ENCODE measurements at regions not wholly inside any gene's neighbourhood (a gene's known extent, or its start where the extent isn't known, plus 50 kb on each side); places are given as distances from the start of the nearest gene placed in this dataset.

- no peak for DNase-seq (ENCODE audit: low read depth)
- peaks cover 6% of the 10 kb centered on the region for H3K9me3 ChIP-seq (ENCODE audit: control insufficient read depth, low read length)
- H3K36me3 ChIP-seq (ENCODE audit: control insufficient read depth, insufficient read depth, low read length, severe bottlenecking), result no peaks in the 10 kb centered on the region
- no peak overlapping the region for H3K4me3 ChIP-seq (ENCODE audit: low read length)
- no peaks in the 10 kb centered on the region for H3K27me3 ChIP-seq (replicated peaks; ENCODE audit: control insufficient read depth, insufficient read depth, low read length)
- H3K9ac ChIP-seq (ENCODE audit: low read length), result no peak overlapping the region
- H3K4me1 ChIP-seq (ENCODE audit: control insufficient read depth, insufficient read depth, low read length), result peaks cover 2% of the 10 kb centered on the region
These were observed 56.3 kb upstream of the LAPTM4A start for GRCh38 chr2:20107776-20108175.

- Histone ChIP-seq H3K4me1 (ENCODE audit: control insufficient read depth, insufficient read depth, low read length) (peaks cover 2% of the 10 kb centered on the region), H3K36me3 (ENCODE audit: control insufficient read depth, insufficient read depth, low read length, severe bottlenecking) (no peaks in the 10 kb centered on the region), H3K9me3 (ENCODE audit: control insufficient read depth, low read length) (peaks cover 6% of the 10 kb centered on the region), H3K27me3 (replicated peaks; ENCODE audit: control insufficient read depth, insufficient read depth, low read length) (no peaks in the 10 kb centered on the region), H3K9ac (ENCODE audit: low read length) (no peak overlapping the region), H3K4me3 (ENCODE audit: low read length) (no peak overlapping the region)
- DNase-seq (ENCODE audit: low read depth), result no peak
These were observed 55.9 kb upstream of the LAPTM4A start for GRCh38 chr2:20107352-20107751.

GRCh38 chr2:20106746-20107145 lies 55.3 kb upstream of the LAPTM4A start:
- no peak for DNase-seq (ENCODE audit: low read depth)
- H3K36me3 ChIP-seq (ENCODE audit: control insufficient read depth, insufficient read depth, low read length, severe bottlenecking), result no peaks in the 10 kb centered on the region
- peak overlapping the region; percentile 34 for H3K9ac ChIP-seq (ENCODE audit: low read length)
- H3K27me3 ChIP-seq (replicated peaks; ENCODE audit: control insufficient read depth, insufficient read depth, low read length), result no peaks in the 10 kb centered on the region
- H3K4me3 ChIP-seq (ENCODE audit: low read length), result peak overlapping the region; percentile 62
- H3K9me3 ChIP-seq (ENCODE audit: control insufficient read depth, low read length), result peaks cover 11% of the 10 kb centered on the region
- H3K4me1 ChIP-seq (ENCODE audit: control insufficient read depth, insufficient read depth, low read length), result peaks cover 2% of the 10 kb centered on the region

GRCh38 chr2:20104900-20105545 lies 53.6 kb upstream of the LAPTM4A start:
- Histone ChIP-seq H3K4me3 (ENCODE audit: low read length) (no peak overlapping the region), H3K4me1 (ENCODE audit: control insufficient read depth, insufficient read depth, low read length) (peaks cover 2% of the 10 kb centered on the region), H3K36me3 (ENCODE audit: control insufficient read depth, insufficient read depth, low read length, severe bottlenecking) (no peaks in the 10 kb centered on the region), H3K27me3 (replicated peaks; ENCODE audit: control insufficient read depth, insufficient read depth, low read length) (no peaks in the 10 kb centered on the region), H3K9ac (ENCODE audit: low read length) (no peak overlapping the region), H3K9me3 (ENCODE audit: control insufficient read depth, low read length) (peaks cover 11% of the 10 kb centered on the region)
- no peak for DNase-seq (ENCODE audit: low read depth)

- H3K9ac ChIP-seq (ENCODE audit: low read length), result no peak overlapping the region
- peaks cover 11% of the 10 kb centered on the region for H3K9me3 ChIP-seq (ENCODE audit: control insufficient read depth, low read length)
- H3K4me1 ChIP-seq (ENCODE audit: control insufficient read depth, insufficient read depth, low read length), result peaks cover 2% of the 10 kb centered on the region
- peak; percentile 18 for DNase-seq (ENCODE audit: low read depth)
- no peaks in the 10 kb centered on the region for H3K36me3 ChIP-seq (ENCODE audit: control insufficient read depth, insufficient read depth, low read length, severe bottlenecking)
- H3K27me3 ChIP-seq (replicated peaks; ENCODE audit: control insufficient read depth, insufficient read depth, low read length), result no peaks in the 10 kb centered on the region
- no peak overlapping the region for H3K4me3 ChIP-seq (ENCODE audit: low read length)
These were observed 52.1 kb upstream of the LAPTM4A start for GRCh38 chr2:20103530-20103929.

All from adipocyte (in vitro differentiated cells).